T follicular helper cell (primary cell): ENCODE measurements at regions not wholly inside any gene's neighbourhood (a gene's known extent, or its start where the extent isn't known, plus 50 kb on each side); places are given as distances from the start of the nearest gene placed in this dataset.
"Not testable (repeated sequence)": the region's sequence is repeated elsewhere in the genome, so short reads cannot be mapped to it uniquely, and the experiment has no call there.

Source experiments
- DNase-seq: peaks from one replicate; pipeline ENCODE4 v3.0.0-alpha.2; 2020; ENCODE audit warnings: low read depth

- DNase-seq, result no peak
These were observed 342.8 kb downstream of the FBXW7 start for GRCh38 chr4:152193059-152193458.

GRCh38 chr4:152190907-152191306, 345.0 kb downstream of the FBXW7 start:
- no peak for DNase-seq

- DNase-seq, result no peak
These were observed 346.3 kb downstream of the FBXW7 start for GRCh38 chr4:152189451-152190179.

GRCh38 chr4:152188801-152189200, 347.1 kb downstream of the FBXW7 start:
- no peak for DNase-seq

GRCh38 chr4:152187693-152188092, 348.2 kb downstream of the FBXW7 start:
- no peak for DNase-seq

- no peak for DNase-seq
These were observed 349.9 kb downstream of the FBXW7 start for GRCh38 chr4:152185786-152186550.

- no peak for DNase-seq
These were observed 354.7 kb downstream of the FBXW7 start for GRCh38 chr4:152181150-152181549.

- no peak for DNase-seq
These were observed 355.5 kb downstream of the FBXW7 start for GRCh38 chr4:152180369-152180768.

GRCh38 chr4:152177538-152177937, 358.4 kb downstream of the FBXW7 start:
- DNase-seq, result not testable (repeated sequence)

GRCh38 chr4:152176627-152177214, 359.2 kb downstream of the FBXW7 start:
- no peak for DNase-seq

GRCh38 chr4:152175586-152175985, 360.3 kb downstream of the FBXW7 start:
- DNase-seq, result no peak

GRCh38 chr4:152172146-152172545, 363.7 kb downstream of the FBXW7 start:
- DNase-seq, result no peak

- DNase-seq, result no peak
These were observed 364.3 kb downstream of the FBXW7 start for GRCh38 chr4:152171556-152171955.

- no peak for DNase-seq
These were observed 366.2 kb downstream of the FBXW7 start for GRCh38 chr4:152169683-152170082.

- no peak for DNase-seq
These were observed 366.8 kb downstream of the FBXW7 start for GRCh38 chr4:152168987-152169616.

- no peak for DNase-seq
These were observed 369.3 kb downstream of the FBXW7 start for GRCh38 chr4:152166567-152166966.

GRCh38 chr4:152165846-152166245, 370.0 kb downstream of the FBXW7 start:
- no peak for DNase-seq

- no peak for DNase-seq
These were observed 370.7 kb downstream of the FBXW7 start for GRCh38 chr4:152165146-152165545.

GRCh38 chr4:152164561-152164960, 371.3 kb downstream of the FBXW7 start:
- DNase-seq, result no peak

- no peak for DNase-seq
These were observed 373.6 kb downstream of the FBXW7 start for GRCh38 chr4:152162331-152162697.

- no peak for DNase-seq
These were observed 374.1 kb downstream of the FBXW7 start for GRCh38 chr4:152161676-152162330.

- DNase-seq, result no peak
These were observed 375.6 kb downstream of the FBXW7 start for GRCh38 chr4:152160225-152160800.
